Fibroblast of pulmonary artery (primary cell): ENCODE measurements at regions not wholly inside any gene's neighbourhood (a gene's known extent, or its start where the extent isn't known, plus 50 kb on each side); places are given as distances from the start of the nearest gene placed in this dataset.
"Not testable (repeated sequence)": the region's sequence is repeated elsewhere in the genome, so short reads cannot be mapped to it uniquely, and the experiment has no call there.

Experiments used
- DNase-seq: peaks from one replicate; pipeline ENCODE4 v3.0.0-alpha.2; 2010; ENCODE audit warnings: low read depth
- H3K4me3 ChIP-seq: replicated peaks from 2 replicates; pipeline ENCODE4 v1.5.1; 2011; ENCODE audit warnings: low read depth, mild to moderate bottlenecking, control low read depth, low read length, moderate library complexity
- CTCF ChIP-seq: IDR thresholded peaks from 2 replicates; pipeline ENCODE4 v1.5.1; 2011; ENCODE audit warnings: mild to moderate bottlenecking, control low read depth, low read length, inconsistent platforms; ENCODE audit errors: missing control alignments

GRCh38 chr3:153633407-153633806 is 471.4 kb downstream of the RAP2B start:
- no peak overlapping the region for H3K4me3 ChIP-seq
- DNase-seq, result no peak
- TF ChIP-seq CTCF, result no peak

- TF ChIP-seq CTCF, result no peak
- peak; percentile 23 for DNase-seq
- H3K4me3 ChIP-seq, result no peak overlapping the region
These were observed 472.7 kb downstream of the RAP2B start for GRCh38 chr3:153634683-153635082.

- TF ChIP-seq CTCF, result no peak
- peak; percentile 48 for DNase-seq
- H3K4me3 ChIP-seq, result no peak overlapping the region
These were observed 477.6 kb downstream of the RAP2B start for GRCh38 chr3:153639631-153640030.

- DNase-seq, result no peak
- TF ChIP-seq CTCF, result no peak
- no peak overlapping the region for H3K4me3 ChIP-seq
These were observed 479.0 kb downstream of the RAP2B start for GRCh38 chr3:153640689-153641665.

GRCh38 chr3:153642576-153642975 is 478.6 kb upstream of the ARHGEF26 start:
- not testable (repeated sequence) for DNase-seq, H3K4me3 ChIP-seq

GRCh38 chr3:153643471-153643870 is 477.7 kb upstream of the ARHGEF26 start:
- DNase-seq, H3K4me3 ChIP-seq: not testable (repeated sequence)

GRCh38 chr3:153649286-153649839 is 471.8 kb upstream of the ARHGEF26 start:
- no peak overlapping the region for H3K4me3 ChIP-seq
- no peak for TF ChIP-seq CTCF
- DNase-seq, result no peak

- TF ChIP-seq CTCF, result no peak
These were observed 469.1 kb upstream of the ARHGEF26 start for GRCh38 chr3:153652076-153652475.

More at GRCh38 chr3:153652076-153652475, 469.1 kb upstream of the ARHGEF26 start:
- H3K4me3 ChIP-seq, result no peak overlapping the region
- DNase-seq, result peak; percentile 57
